BJ (cell line): ENCODE measurements at regions not wholly inside any gene's neighbourhood (a gene's known extent, or its start where the extent isn't known, plus 50 kb on each side); places are given as distances from the start of the nearest gene placed in this dataset.

Experiments
- CTCF ChIA-PET: fragments of 350-600 bp; formaldehyde crosslinking; extraction: SDS; loops from one replicate; lab custom pipeline; 2021; ENCODE audit warnings: antibody characterized with exemption, inconsistent platforms; lab: Yijun Ruan, JAX
- POLR2A ChIA-PET: fragments of 300-600 bp; sonication (Branson Sonifier 250); formaldehyde crosslinking; extraction: SDS; loops from one replicate; lab custom pipeline; 2021; ENCODE audit warnings: antibody characterized with exemption; lab: Charles Lee
- DNase-seq: peaks from one replicate; pipeline ENCODE4 v3.0.0-alpha.2; 2011; ENCODE audit warnings: low read depth
- H3K27me3 ChIP-seq: 2 replicates; pipeline ENCODE4 v1.6.0; 2011; ENCODE audit warnings: low read length; ENCODE audit not compliant: control insufficient read depth, insufficient read depth
- H3K36me3 ChIP-seq: 2 replicates; pipeline ENCODE4 v1.5.1; 2011; ENCODE audit warnings: low read length; ENCODE audit not compliant: control insufficient read depth, insufficient read depth
- H3K4me3 ChIP-seq: 2 replicates; pipeline ENCODE4 v1.5.1; 2011; ENCODE audit warnings: low read depth, mild to moderate bottlenecking, control low read depth, low read length
- TF ChIP-seq, protein P1 (sequence below): IDR thresholded peaks from 2 replicates; pipeline ENCODE4 v1.5.1; 2011; ENCODE audit warnings: low read depth, mild to moderate bottlenecking, control low read depth, inconsistent platforms, low read length, moderate library complexity; ENCODE audit not compliant: insufficient read depth

DNA sequence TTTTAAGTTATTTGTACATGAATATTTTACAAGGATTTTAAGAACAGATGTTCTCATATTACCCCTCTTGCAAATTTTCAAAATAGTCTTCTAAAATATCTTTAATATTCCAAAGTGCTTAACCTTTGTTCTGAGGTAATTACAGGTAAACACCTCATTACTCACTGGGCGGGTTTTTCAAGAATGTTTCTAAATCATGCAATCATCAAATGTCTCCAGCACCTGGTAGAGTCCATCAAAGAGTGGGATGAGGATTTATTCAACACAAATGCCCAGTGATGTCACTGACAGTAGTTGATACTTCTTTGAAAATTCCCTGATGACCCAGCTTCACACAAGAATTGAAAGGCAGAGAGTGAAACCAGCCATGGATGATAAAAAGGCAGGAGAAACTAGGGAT is 114.4 kb downstream of the SEC61B start:
- ChIA-PET CTCF (no interaction called here), POLR2A (no interaction called here)
- TF ChIP-seq, protein P1, sequence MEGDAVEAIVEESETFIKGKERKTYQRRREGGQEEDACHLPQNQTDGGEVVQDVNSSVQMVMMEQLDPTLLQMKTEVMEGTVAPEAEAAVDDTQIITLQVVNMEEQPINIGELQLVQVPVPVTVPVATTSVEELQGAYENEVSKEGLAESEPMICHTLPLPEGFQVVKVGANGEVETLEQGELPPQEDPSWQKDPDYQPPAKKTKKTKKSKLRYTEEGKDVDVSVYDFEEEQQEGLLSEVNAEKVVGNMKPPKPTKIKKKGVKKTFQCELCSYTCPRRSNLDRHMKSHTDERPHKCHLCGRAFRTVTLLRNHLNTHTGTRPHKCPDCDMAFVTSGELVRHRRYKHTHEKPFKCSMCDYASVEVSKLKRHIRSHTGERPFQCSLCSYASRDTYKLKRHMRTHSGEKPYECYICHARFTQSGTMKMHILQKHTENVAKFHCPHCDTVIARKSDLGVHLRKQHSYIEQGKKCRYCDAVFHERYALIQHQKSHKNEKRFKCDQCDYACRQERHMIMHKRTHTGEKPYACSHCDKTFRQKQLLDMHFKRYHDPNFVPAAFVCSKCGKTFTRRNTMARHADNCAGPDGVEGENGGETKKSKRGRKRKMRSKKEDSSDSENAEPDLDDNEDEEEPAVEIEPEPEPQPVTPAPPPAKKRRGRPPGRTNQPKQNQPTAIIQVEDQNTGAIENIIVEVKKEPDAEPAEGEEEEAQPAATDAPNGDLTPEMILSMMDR, result no peak
- no peaks in the 10 kb centered on the region for H3K27me3 ChIP-seq
- no peak for DNase-seq
- no peak overlapping the region for H3K4me3 ChIP-seq
- H3K36me3 ChIP-seq, result no peaks in the 10 kb centered on the region

DNA sequence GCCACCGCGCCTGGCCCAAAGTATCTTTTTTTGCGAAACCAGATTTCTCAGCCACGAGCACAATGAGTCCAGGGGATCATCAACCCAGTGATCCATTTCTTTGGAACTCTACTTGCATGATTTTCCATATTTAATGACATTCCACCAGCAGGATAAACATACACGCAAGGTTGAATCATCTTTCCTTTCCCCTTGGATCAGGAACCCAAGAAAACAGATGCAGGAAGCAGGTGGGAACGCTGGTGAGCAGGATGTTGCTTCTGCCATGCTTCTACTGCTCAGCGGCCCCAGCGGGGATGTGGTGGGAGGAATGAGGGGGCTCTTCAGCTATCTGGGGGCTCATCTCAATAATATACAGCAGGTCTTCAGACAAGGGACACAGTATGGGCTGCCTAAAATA is 118.2 kb downstream of the SEC61B start:
- CTCF ChIA-PET, result no interaction called here

DNA sequence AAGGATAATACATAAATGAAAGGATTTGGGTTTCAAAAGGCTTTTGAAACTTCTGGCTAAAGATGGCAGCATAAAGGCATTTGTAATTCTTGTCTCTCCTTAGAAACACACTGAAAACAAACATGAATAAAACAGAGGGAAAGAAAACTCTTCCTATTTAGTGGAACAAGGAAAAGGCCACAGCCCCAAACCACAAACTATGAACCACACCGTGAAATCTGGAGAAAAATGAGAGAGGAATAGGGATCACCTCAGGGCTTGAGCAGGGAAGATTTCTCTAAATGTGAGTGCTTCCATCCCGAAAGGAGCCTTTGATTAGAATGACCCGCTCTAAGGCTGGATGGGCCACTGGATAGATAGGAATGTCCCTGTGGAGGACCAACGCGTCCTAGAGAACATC is 119.6 kb downstream of the SEC61B start:
- Histone ChIP-seq H3K36me3 (no peaks in the 10 kb centered on the region), H3K27me3 (no peaks in the 10 kb centered on the region), H3K4me3 (no peak overlapping the region)
- TF ChIP-seq, protein P1, result no peak
- no peak for DNase-seq
- CTCF ChIA-PET, result interaction anchor here (0.5 kb wide), 1 partner anchor 507 kb away, joined by 5 read pairs; no protein-coding TSS in a partner anchor
- POLR2A ChIA-PET, result no interaction called here

More for the DNA sequence above, 118.2 kb downstream of the SEC61B start:
- no peak for DNase-seq
- TF ChIP-seq, protein P1, result no peak
- no peaks in the 10 kb centered on the region for H3K36me3 ChIP-seq
- no peaks in the 10 kb centered on the region for H3K27me3 ChIP-seq
- POLR2A ChIA-PET, result interaction anchor here (0.6 kb wide), 1 partner anchor 134 kb away, joined by 4 read pairs; no protein-coding TSS in a partner anchor
- H3K4me3 ChIP-seq, result no peak overlapping the region

DNA sequence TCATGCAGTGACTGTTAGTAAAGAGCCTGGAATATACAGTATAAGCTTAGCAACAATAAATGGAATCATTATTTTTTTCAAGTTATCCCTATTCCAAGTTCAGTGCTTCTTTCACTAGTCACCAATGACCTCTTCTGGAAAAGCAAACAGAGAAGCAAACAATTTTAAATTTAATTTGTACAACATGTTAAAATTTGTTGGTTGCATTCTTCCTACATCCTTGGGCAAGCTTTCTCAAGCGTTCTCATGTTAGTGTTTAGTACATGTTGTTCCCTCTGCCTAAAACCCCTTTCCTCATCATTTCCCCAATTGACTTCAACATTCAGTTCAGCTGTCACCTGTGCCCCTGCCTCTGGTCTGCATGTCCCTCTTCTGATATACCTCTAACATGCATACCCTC is 123.4 kb downstream of the SEC61B start:
- TF ChIP-seq, protein P1, result no peak
- Histone ChIP-seq H3K4me3 (no peak overlapping the region), H3K36me3 (no peaks in the 10 kb centered on the region), H3K27me3 (no peaks in the 10 kb centered on the region)
- CTCF ChIA-PET, result interaction anchor here (1.3 kb wide), 1 partner anchor 10 kb away, joined by 3 read pairs; no protein-coding TSS in a partner anchor
- no peak for DNase-seq
- POLR2A ChIA-PET, result no interaction called here

DNA sequence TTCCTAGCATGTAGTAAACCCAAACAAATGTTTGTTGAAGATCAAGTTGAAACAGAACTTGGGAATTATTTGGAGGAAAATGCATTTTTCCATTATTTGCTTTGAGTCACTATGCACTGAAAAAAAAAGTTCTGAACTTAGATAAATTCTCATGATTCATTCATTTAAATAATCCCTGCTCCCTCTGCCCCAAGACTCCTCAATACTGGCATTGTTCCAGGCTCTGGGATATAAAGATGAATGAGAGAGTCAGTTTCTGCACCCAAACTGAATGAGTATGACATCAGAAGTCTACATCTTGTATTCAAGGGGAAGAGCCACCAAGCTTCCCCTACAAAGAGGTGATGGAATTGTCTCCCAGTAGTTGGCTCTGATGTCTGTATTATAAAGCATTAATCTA is 123.9 kb downstream of the SEC61B start:
- TF ChIP-seq, protein P1, result no peak
- Histone ChIP-seq H3K36me3 (no peaks in the 10 kb centered on the region), H3K4me3 (no peak overlapping the region), H3K27me3 (no peaks in the 10 kb centered on the region)
- DNase-seq, result no peak
- ChIA-PET CTCF (interaction anchor here (1.3 kb wide), 1 partner anchor 10 kb away, joined by 3 read pairs; no protein-coding TSS in a partner anchor), POLR2A (no interaction called here)
